HG03175 (cell line): ENCODE measurements at regions not wholly inside any gene's neighbourhood (a gene's known extent, or its start where the extent isn't known, plus 50 kb on each side); places are given as distances from the start of the nearest gene placed in this dataset.

Source experiments
- ATAC-seq: cut with Tn5 transposase; IDR thresholded peaks from one replicate; pipeline ENCODE4 v1.9.1; 2021; ENCODE audit warnings: mild to moderate bottlenecking, moderate library complexity; ENCODE audit not compliant: unreplicated experiment

GRCh38 chr5:165202519-165202910 lies 1697.1 kb downstream of the MAT2B start:
- no peak for ATAC-seq

GRCh38 chr5:165209101-165209727 lies 1703.8 kb downstream of the MAT2B start:
- ATAC-seq: no peak

- ATAC-seq: no peak
Observed at GRCh38 chr5:165224366-165225045, 1719.1 kb downstream of the MAT2B start.

GRCh38 chr5:165227515-165227914 lies 1722.1 kb downstream of the MAT2B start:
- ATAC-seq: no peak

- ATAC-seq: no peak
Observed at GRCh38 chr5:165228184-165228583, 1722.8 kb downstream of the MAT2B start.

DNA sequence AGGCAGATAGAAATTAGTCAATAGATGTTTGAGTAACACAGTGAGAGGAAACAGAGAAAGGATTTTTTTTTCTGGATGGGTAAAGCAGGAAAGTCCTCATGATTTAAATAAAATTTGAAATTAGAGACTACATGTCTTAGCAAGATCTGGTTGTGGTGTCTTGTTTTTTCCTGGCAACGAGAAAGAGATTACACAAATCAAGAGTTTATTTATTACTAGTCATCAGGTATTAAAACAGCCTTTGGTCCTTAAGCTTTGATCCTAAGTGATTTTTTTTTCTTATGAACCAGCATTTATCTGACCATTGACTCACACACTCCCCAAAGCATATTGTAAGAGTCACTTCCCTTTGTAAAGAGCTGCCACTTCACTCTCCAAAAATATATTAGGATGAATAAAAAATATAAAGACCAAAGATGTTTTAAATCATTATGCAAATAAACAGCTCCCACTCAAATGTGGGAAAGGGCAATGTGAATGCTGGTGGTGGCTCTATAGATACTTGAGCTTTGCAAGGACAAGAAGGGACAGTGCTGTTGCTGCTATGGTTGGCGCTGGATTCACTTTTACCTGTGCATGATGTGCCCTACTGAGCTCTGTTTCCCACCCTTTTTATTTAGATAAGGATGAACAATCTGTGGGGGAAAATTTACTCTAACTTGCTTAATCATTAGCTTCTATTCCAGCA lies 1726.5 kb downstream of the MAT2B start:
- ATAC-seq: no peak

DNA sequence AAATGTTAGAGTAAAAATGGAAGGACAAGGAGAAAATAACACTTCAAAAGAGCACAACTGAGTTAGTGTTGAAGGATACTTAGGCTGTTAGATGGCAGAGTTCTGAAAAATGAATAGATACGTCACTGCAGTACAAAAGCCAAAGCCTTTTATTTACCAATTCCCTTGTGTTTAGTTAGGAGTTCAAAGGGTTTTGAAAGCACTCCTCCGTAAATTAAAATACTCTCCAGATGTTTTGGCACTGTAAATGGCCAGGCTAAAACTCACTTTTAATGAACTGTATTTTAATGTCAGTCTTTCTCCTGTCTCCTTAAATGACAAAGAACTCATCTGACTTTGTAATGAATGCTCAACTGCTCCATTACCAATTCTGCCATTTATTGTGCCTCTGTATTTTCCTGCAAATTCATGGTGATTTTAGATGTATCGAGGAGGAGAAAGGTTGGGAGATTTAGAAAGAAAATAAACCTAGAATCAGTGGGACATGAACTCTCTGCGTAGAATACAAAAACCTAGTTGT lies 1727.2 kb downstream of the MAT2B start:
- no peak for ATAC-seq

DNA sequence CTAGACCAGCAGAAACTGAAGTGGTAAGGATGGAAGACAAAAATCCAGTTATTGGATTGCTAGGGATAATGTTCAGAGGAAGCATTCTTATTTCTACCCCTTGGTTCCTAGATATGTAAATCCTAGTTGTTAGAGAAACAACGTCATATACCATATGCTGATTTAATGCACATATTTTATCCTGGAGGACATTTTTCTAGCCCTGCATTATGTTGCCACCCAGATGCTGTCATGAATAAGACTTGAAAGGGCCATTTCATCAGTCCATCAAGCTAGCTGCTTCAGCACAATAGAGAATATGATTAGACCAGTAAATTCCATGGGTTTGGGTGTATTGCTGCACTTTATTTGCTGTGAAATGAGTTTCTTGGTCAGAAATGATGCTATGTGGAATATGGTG lies 1736.4 kb downstream of the MAT2B start:
- ATAC-seq: no peak

DNA sequence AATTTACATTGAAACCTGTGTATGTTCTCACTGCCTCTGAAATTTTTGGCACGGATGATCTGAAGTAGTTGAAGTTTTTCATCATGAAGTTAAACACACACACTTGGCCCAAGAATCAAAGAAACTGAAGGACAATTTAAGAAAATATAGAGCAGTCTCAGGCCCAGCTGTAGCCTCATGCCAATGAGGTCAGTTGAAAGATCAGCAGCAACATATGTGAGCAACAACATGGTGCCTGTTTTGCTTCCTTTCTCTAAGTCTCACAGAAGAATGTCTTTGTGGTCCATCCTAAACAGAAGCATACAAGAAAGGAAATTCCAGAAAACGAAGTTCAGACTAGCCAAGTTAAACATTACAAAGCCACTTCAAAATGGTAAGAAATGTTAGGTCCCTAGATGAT lies 1737.2 kb downstream of the MAT2B start:
- no peak for ATAC-seq

- no peak for ATAC-seq
Observed at GRCh38 chr5:165244407-165244806, 1739.0 kb downstream of the MAT2B start.

- no peak for ATAC-seq
Observed at GRCh38 chr5:165258197-165258771, 1752.9 kb downstream of the MAT2B start.

DNA sequence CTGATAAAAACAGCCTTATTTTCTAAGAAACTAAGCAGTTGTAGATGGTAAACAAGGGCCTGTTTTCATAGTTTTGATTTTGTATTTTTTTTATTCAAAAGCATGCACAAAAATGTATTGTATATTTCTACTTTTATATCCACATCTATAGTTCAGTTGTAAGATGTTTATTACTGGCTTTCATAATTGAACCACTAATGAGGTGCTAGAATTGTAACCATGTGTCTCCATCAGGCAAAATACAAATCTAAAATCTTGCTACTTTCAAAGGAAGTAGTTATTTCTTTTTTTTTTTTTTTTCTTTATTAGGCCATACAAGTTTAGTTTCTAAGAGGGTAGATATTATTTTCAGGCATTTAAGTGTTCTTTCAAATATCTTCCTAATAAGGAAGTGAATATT lies 1755.0 kb downstream of the MAT2B start:
- ATAC-seq: no peak

GRCh38 chr5:165263536-165263935 lies 1758.1 kb downstream of the MAT2B start:
- ATAC-seq: no peak

DNA sequence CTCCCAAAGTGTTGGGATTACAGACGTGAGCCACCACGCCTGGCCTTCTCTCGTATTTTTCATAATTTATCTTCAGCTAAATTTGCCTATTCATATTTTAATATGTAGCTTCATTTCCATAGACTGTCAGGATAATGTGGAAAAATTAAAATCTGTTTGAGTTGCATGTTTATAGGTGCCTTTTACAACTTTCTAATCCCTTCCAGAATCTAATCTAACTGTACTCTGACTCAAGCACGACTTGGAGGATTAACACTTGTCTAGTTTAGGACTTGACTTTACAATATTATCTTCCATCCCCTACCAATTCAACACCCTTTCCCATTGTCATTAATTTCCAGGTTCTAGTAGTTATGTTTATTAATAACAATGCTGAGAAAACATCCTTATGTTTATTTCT lies 1761.5 kb downstream of the MAT2B start:
- ATAC-seq: no peak

DNA sequence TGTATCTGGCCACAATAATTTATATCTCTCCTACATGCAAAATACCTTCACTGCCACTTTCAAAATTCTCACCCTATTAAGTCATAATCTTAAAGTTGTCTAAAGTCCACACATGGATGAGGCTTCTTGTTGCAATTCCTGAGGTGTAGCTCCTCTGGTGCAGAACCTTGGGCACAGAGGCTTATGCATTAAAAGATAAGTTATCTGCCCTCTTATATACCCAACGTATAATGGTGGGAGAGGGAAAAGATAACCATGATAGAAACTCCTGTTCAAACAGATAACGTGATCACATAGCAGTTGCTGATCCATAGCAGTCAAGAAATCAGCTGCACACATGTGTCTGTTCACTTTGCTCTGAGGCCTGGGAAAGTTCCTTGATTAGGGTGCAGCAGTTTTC lies 1767.0 kb downstream of the MAT2B start:
- ATAC-seq: no peak

DNA sequence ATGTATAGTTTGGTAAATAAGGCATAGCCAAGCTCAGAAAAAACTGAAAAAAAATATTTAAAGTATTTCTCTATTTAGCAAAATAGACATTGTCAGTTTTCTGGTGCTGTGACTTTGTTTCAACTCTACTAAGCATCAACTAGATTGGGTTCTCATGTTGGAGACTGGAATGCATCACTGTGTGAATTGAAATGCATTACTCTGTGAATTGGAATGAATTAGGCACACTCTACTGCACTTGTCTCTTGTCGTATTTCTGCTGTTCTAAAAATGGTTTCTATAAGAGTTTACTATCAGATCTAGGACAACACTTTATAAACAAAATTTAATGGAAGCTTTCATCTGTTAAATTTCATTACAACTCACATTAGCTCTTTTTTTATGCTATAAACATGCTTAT lies 1772.2 kb downstream of the MAT2B start:
- ATAC-seq: no peak

DNA sequence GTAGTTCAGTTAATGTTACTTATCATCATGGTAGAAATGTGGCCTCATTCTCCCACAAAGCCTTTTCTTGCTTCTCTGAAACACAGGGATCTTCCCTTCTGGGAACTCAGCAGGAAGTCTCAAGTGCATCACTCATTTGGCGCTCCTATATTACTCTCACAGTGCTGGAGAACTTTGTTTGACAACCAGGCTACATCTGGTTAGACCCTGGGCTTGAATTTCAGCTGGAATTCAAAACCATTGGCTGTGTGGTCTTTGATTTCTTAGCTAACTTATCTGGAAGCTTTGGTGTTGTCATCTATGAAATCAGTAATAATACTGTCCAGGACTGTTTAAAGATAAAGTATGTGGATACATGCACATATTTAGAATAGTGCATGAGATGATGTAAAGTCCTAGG lies 1777.1 kb downstream of the MAT2B start:
- ATAC-seq: no peak

GRCh38 chr5:165286692-165287091 lies 1781.3 kb downstream of the MAT2B start:
- ATAC-seq: no peak

DNA sequence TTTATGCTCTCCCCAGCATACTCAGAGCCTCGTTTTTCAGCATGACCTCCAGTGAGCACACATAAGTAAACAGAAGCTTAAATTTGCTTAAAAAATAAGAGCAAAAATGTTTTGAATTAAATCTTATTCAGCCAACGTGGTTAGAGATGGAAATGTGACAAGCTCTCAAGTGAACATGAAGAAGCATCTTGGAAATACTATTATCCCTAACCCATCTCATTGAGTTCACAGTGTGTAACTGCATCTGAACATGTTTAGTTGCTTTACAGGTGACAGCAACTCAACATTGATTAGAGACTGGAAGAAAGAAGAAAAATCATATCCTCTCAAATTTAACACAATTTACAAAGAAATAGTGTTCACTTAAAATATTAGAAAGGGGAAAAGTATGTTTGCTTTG lies 1785.1 kb downstream of the MAT2B start:
- ATAC-seq: no peak

GRCh38 chr5:165296401-165297130 lies 1791.1 kb downstream of the MAT2B start:
- ATAC-seq: no peak

DNA sequence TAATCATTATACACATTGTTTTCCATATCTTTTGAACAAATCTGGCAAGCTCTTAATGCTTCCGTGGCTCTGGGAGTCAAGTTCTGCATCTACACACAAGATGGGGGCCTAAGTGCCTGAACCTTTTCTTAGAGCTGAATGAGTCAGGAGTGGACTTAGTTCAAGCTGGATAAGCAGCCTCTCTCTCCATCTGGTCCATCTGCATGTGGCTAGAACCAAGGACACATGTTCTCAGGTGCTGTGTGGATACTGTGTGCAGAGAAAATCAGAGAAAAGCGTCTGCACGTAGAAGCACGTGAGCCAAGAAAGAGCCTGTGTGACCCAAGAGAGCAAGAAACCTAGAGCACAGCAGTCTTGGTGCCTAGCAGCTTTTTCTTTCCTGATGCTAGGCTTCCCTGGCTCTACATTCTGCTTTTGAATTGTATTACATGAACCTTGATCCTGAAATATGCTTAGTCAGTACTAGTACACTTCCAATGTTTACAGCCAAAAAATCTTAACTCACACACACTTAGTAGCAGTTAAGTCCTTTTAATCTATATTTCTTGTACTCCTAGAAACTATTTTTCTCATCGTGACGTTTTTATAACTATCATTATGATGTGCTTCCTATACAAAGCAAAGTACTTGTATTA lies 1798.9 kb downstream of the MAT2B start:
- no peak for ATAC-seq
